GM23338 (cell line): ENCODE measurements at regions not wholly inside any gene's neighbourhood (a gene's known extent, or its start where the extent isn't known, plus 50 kb on each side); places are given as distances from the start of the nearest gene placed in this dataset.
A peak's percentile ranks its signal among the peaks of the same experiment; 100 is the strongest.

Experiments used
- ATAC-seq: fragments of 200-7000 bp; cut with Tn5 transposase; 3 replicates; pipeline ENCODE4 v1.9.1; 2020
- DNase-seq: peaks from one replicate; pipeline ENCODE4 v3.0.0-alpha.2; 2015; ENCODE audit warnings: low spot score
- H2AFZ ChIP-seq: fragments of 200-600 bp; sonication (generic); 2 replicates; pipeline ENCODE4 v1.8.0; 2016; ENCODE audit warnings: antibody characterized with exemption, mild to moderate bottlenecking, moderate library complexity
- H3F3A ChIP-seq: fragments of 200-600 bp; sonication (generic); replicated peaks from 2 replicates; pipeline ENCODE4 v1.8.0; 2017; ENCODE audit warnings: antibody characterized with exemption, mixed run types, low read depth
- H3K27ac ChIP-seq: fragments of 200-600 bp; sonication (generic); 2 replicates; pipeline ENCODE4 v1.6.1; 2016; ENCODE audit warnings: low read depth
- H3K27me3 ChIP-seq: fragments of 200-600 bp; sonication (generic); 2 replicates; pipeline ENCODE4 v1.8.0; 2016; ENCODE audit warnings: mild to moderate bottlenecking, mixed run types, moderate library complexity; ENCODE audit not compliant: insufficient read depth
- H3K36me3 ChIP-seq: fragments of 200-600 bp; sonication (generic); 2 replicates; pipeline ENCODE4 v1.8.0; 2016; ENCODE audit warnings: mild to moderate bottlenecking; ENCODE audit not compliant: insufficient read depth
- H3K4me1 ChIP-seq: fragments of 200-600 bp; sonication (generic); 2 replicates; pipeline ENCODE4 v1.8.0; 2016; ENCODE audit warnings: mild to moderate bottlenecking, moderate library complexity; ENCODE audit not compliant: insufficient read depth
- H3K4me2 ChIP-seq: fragments of 200-600 bp; sonication (generic); 2 replicates; pipeline ENCODE4 v1.7.1; 2017; ENCODE audit warnings: mixed run types
- H3K4me3 ChIP-seq: fragments of 200-600 bp; sonication (generic); 2 replicates; pipeline ENCODE4 v1.6.1; 2016; ENCODE audit warnings: mixed run types
- H3K79me2 ChIP-seq: fragments of 200-600 bp; sonication (generic); replicated peaks from 2 replicates; pipeline ENCODE4 v1.8.0; 2017; ENCODE audit warnings: mild to moderate bottlenecking; ENCODE audit not compliant: insufficient read depth
- H3K9me2 ChIP-seq: fragments of 200-600 bp; sonication (generic); 2 replicates; pipeline ENCODE4 v1.8.0; 2017; ENCODE audit not compliant: insufficient read depth
- H4K20me1 ChIP-seq: fragments of 200-600 bp; sonication (generic); replicated peaks from 2 replicates; pipeline ENCODE4 v1.8.0; 2017; ENCODE audit warnings: mild to moderate bottlenecking; ENCODE audit not compliant: insufficient read depth
- H3K27ac Mint-ChIP-seq: 2 replicates; pipeline ENCODE4 v1.8.0; 2020; ENCODE audit warnings: inconsistent platforms, mild to moderate bottlenecking, moderate library complexity, mixed read lengths
- H3K27me3 Mint-ChIP-seq: 3 replicates; pipeline ENCODE4 v1.8.0; 2022; ENCODE audit warnings: low read depth, mild to moderate bottlenecking, moderate library complexity, mixed read lengths, inconsistent platforms; ENCODE audit not compliant: insufficient read depth, poor library complexity
- H3K36me3 Mint-ChIP-seq: 3 replicates; pipeline ENCODE4 v1.8.0; 2021; ENCODE audit warnings: low read depth, mild to moderate bottlenecking, inconsistent platforms, moderate library complexity, mixed read lengths
- H3K4me1 Mint-ChIP-seq: 3 replicates; pipeline ENCODE4 v1.8.0; 2020; ENCODE audit warnings: mild to moderate bottlenecking, inconsistent platforms, mixed read lengths
- H3K4me3 Mint-ChIP-seq: 3 replicates; pipeline ENCODE4 v1.8.0; 2021; ENCODE audit warnings: moderate library complexity, mild to moderate bottlenecking, inconsistent platforms, mixed read lengths
- H3K9me3 Mint-ChIP-seq: 3 replicates; pipeline ENCODE4 v1.8.0; 2020; ENCODE audit warnings: moderate library complexity, mild to moderate bottlenecking, inconsistent platforms, mixed read lengths
- CTCF ChIP-seq, 2 experiments: fragments of 200-600 bp in 1 of 2; sonication (generic) in 1 of 2; conservative IDR thresholded peaks; 2 replicates each; pipeline versions ENCODE4 v1.5.1 to v1.6.1; 2016 to 2017; ENCODE audit warnings: antibody characterized with exemption in 2 of 2, low read depth in 2 of 2, mild to moderate bottlenecking in 2 of 2, moderate library complexity in 1 of 2
- ETS1 ChIP-seq: IDR thresholded peaks from 2 replicates; pipeline ENCODE4 v1.6.1; 2016; ENCODE audit warnings: antibody characterized with exemption
- EZH2 ChIP-seq: fragments of 200-600 bp; sonication (generic); IDR thresholded peaks from one replicate; pipeline ENCODE4 v1.8.0; 2017; ENCODE audit warnings: antibody characterized with exemption, mild to moderate bottlenecking, low read depth; ENCODE audit not compliant: unreplicated experiment
- EZH2phosphoT487 ChIP-seq: fragments of 200-600 bp; sonication (generic); IDR thresholded peaks from one replicate; pipeline ENCODE4 v1.8.1; 2018; ENCODE audit warnings: antibody characterized with exemption; ENCODE audit not compliant: unreplicated experiment
- JUNB ChIP-seq: IDR thresholded peaks from one replicate; pipeline ENCODE4 v1.6.1; 2016; ENCODE audit warnings: antibody characterized with exemption; ENCODE audit not compliant: unreplicated experiment
- NANOG ChIP-seq: IDR thresholded peaks from 2 replicates; pipeline ENCODE4 v1.6.1; 2016; ENCODE audit warnings: antibody characterized with exemption, borderline replicate concordance
- POLR2AphosphoS5 ChIP-seq: IDR thresholded peaks from 2 replicates; pipeline ENCODE4 v1.6.1; 2016; ENCODE audit warnings: antibody characterized with exemption, low read depth
- REST ChIP-seq: IDR thresholded peaks from one replicate; pipeline ENCODE4 v1.6.1; 2018; ENCODE audit warnings: antibody characterized with exemption; ENCODE audit not compliant: unreplicated experiment
- STAT1 ChIP-seq: IDR thresholded peaks from one replicate; pipeline ENCODE4 v1.6.1; 2016; ENCODE audit warnings: antibody characterized with exemption; ENCODE audit not compliant: unreplicated experiment
- ZNF114 ChIP-seq: fragments of 250-450 bp; sonication (Bioruptor Pico); IDR thresholded peaks from 2 replicates; pipeline ENCODE4 v1.5.0; 2020; ENCODE audit warnings: mild to moderate bottlenecking, moderate library complexity
- ZNF331 ChIP-seq: fragments of 250-450 bp; sonication (Bioruptor Pico); IDR thresholded peaks from 2 replicates; pipeline ENCODE4 v1.5.0; 2020; ENCODE audit warnings: low read depth, mild to moderate bottlenecking, moderate library complexity

GRCh38 chr20:51936377-51936776 is 134.1 kb upstream of the SALL4 start (continued):
- TF ChIP-seq ETS1 (no peak), POLR2AphosphoS5 (no peak), STAT1 (no peak), JUNB (no peak), ZNF331 (no peak)

GRCh38 chr20:51935003-51935358 is 132.7 kb upstream of the SALL4 start:
- H3F3A ChIP-seq, result no peaks in the 10 kb centered on the region
- H3K9me2 ChIP-seq, result no peaks in the 10 kb centered on the region
- Mint-ChIP-seq H3K36me3 (no peaks in the 10 kb centered on the region), H3K27me3 (no peaks in the 10 kb centered on the region), H3K27ac (no peak overlapping the region), H3K4me1 (peaks cover 12% of the 10 kb centered on the region; the same call in 2 of the 3 replicates), H3K4me3 (no peak overlapping the region), H3K9me3 (no peaks in the 10 kb centered on the region)
- no peaks in the 10 kb centered on the region for H3K27me3 ChIP-seq
- H3K36me3 ChIP-seq, result no peaks in the 10 kb centered on the region
- DNase-seq (no peak), ATAC-seq (no peak)
- H3K4me3 ChIP-seq, result no peak overlapping the region
- no peak overlapping the region for H3K4me2 ChIP-seq
- no peak for TF ChIP-seq JUNB
- no peak for TF ChIP-seq NANOG
- no peak for TF ChIP-seq REST
- no peaks in the 10 kb centered on the region for H4K20me1 ChIP-seq
- H2AFZ ChIP-seq, result peak overlapping the region; percentile 52
- no peak overlapping the region for H3K27ac ChIP-seq
- 0 out of 2 replicates have a peak, but pooled peaks cover 3% of the 10 kb centered on the region for H3K4me1 ChIP-seq
- no peaks in the 10 kb centered on the region for H3K79me2 ChIP-seq

DNA sequence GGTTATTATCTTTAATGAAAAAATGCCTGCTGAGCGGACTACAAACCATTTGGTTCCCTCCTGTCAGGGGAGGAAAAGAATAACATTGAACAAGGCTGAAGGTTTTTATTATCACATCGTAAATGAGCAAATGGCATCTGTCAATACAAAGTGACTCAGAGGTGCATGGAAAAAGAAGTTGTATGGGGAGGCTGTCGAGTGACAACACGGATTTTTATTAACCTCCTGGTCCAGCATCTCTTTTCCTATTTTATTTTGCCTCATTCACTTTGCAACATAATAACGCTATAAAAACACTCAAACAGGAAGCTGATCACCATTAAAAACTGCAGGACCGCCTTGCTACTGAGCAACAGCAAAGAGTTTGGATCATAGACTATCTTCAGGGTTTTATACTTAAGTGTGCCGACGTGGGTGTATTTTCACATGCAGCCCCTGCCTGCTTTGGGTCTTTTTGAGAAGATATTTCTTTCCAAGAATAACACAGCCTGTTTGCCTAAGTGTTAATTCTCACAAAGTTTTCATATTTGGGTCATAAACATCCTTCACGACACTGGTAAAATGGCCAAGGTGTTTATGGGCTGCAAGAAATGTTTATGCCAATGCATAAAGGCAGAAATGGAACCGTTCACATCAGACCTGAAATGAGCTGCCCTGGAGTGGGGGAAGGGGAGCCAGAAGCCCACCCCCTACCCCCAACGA is 132.1 kb upstream of the SALL4 start:
- H3K27me3 ChIP-seq, result no peaks in the 10 kb centered on the region
- H3K4me1 ChIP-seq, result 0 out of 2 replicates have a peak, but pooled peaks cover 3% of the 10 kb centered on the region
- Mint-ChIP-seq H3K9me3 (no peaks in the 10 kb centered on the region), H3K27ac (no peak overlapping the region), H3K27me3 (no peaks in the 10 kb centered on the region), H3K4me3 (no peak overlapping the region), H3K36me3 (no peaks in the 10 kb centered on the region), H3K4me1 (peaks cover 12% of the 10 kb centered on the region; the same call in 2 of the 3 replicates)
- H3K79me2 ChIP-seq, result no peaks in the 10 kb centered on the region
- no peaks in the 10 kb centered on the region for H4K20me1 ChIP-seq
- H3K4me3 ChIP-seq, result no peak overlapping the region
- H3K27ac ChIP-seq, result no peak overlapping the region
- H3K9me2 ChIP-seq, result no peaks in the 10 kb centered on the region
- no peaks in the 10 kb centered on the region for H3F3A ChIP-seq
- peak overlapping the region; percentile 52 for H2AFZ ChIP-seq
- no peaks in the 10 kb centered on the region for H3K36me3 ChIP-seq
- TF ChIP-seq EZH2phosphoT487 (no peak), EZH2 (no peak), ZNF331 (no peak), REST (no peak), ETS1 (no peak), NANOG (no peak), ZNF114 (CRISPR knock-in tag) (no peak), CTCF (conservative IDR thresholded peaks at IDR 0.05; ENCODE audit: low read depth in 2 of 2) (no peak)
- no peak for DNase-seq
- ATAC-seq, result no peak
- no peak overlapping the region for H3K4me2 ChIP-seq
